Astrocyte (in vitro differentiated cells and primary cell): ENCODE measurements at regions not wholly inside any gene's neighbourhood (a gene's known extent, or its start where the extent isn't known, plus 50 kb on each side); places are given as distances from the start of the nearest gene placed in this dataset.
"Not testable (repeated sequence)": the region's sequence is repeated elsewhere in the genome, so short reads cannot be mapped to it uniquely, and the experiment has no call there.

ENCODE experiments used
- DNase-seq: peaks from one replicate; pipeline ENCODE4 v3.0.0-alpha.2; 2010; ENCODE audit warnings: low read depth
- FAIRE-seq: peaks from 2 replicates; lab custom pipeline; 2011; peaks lifted over from hg19 to GRCh38; lab: Jason Lieb, UNC
- H2AFZ ChIP-seq: 2 replicates; pipeline ENCODE4 v1.6.0; 2012; ENCODE audit warnings: low read depth, low read length, inconsistent platforms
- H3K27ac ChIP-seq: 2 replicates; pipeline ENCODE4 v1.5.1; 2011; ENCODE audit warnings: low read depth, low read length, inconsistent platforms
- H3K27me3 ChIP-seq: 2 replicates; pipeline ENCODE4 v1.6.0; 2011; ENCODE audit warnings: low read length, inconsistent platforms; ENCODE audit not compliant: insufficient read depth
- H3K36me3 ChIP-seq: 2 replicates; pipeline ENCODE4 v1.5.1; 2011; ENCODE audit warnings: low read length, inconsistent platforms; ENCODE audit not compliant: insufficient read depth
- H3K4me1 ChIP-seq: 2 replicates; pipeline ENCODE4 v1.5.1; 2011; ENCODE audit warnings: low read length, inconsistent platforms; ENCODE audit not compliant: insufficient read depth
- H3K4me2 ChIP-seq: 2 replicates; pipeline ENCODE4 v1.6.0; 2012; ENCODE audit warnings: low read length, inconsistent platforms
- H3K4me3 ChIP-seq: 2 replicates; pipeline ENCODE4 v1.5.1; 2011; ENCODE audit warnings: low read depth, mild to moderate bottlenecking, low read length, inconsistent platforms; ENCODE audit not compliant: insufficient read depth
- H3K79me2 ChIP-seq: 2 replicates; pipeline ENCODE4 v1.6.0; 2012; ENCODE audit warnings: mild to moderate bottlenecking, low read length, inconsistent platforms; ENCODE audit not compliant: insufficient read depth
- H3K9ac ChIP-seq: 2 replicates; pipeline ENCODE4 v1.6.0; 2012; ENCODE audit warnings: mild to moderate bottlenecking, low read length, inconsistent platforms
- H3K9me3 ChIP-seq: 2 replicates; pipeline ENCODE4 v1.5.1; 2012; ENCODE audit warnings: low read depth, mild to moderate bottlenecking, low read length, inconsistent platforms; ENCODE audit not compliant: insufficient read depth
- H4K20me1 ChIP-seq: 2 replicates; pipeline ENCODE4 v1.6.0; 2012; ENCODE audit warnings: low read length, inconsistent platforms; ENCODE audit not compliant: insufficient read depth
- H3K27ac Mint-ChIP-seq: one replicate; pipeline ENCODE4 v1.8.0; 2021; ENCODE audit warnings: mild to moderate bottlenecking, mixed read lengths; ENCODE audit not compliant: unreplicated experiment
- H3K27me3 Mint-ChIP-seq: one replicate; pipeline ENCODE4 v1.8.0; 2021; ENCODE audit warnings: low read depth, mixed read lengths; ENCODE audit not compliant: unreplicated experiment
- H3K36me3 Mint-ChIP-seq: one replicate; pipeline ENCODE4 v1.8.0; 2021; ENCODE audit warnings: low read depth, mixed read lengths; ENCODE audit not compliant: unreplicated experiment
- H3K4me1 Mint-ChIP-seq: one replicate; pipeline ENCODE4 v1.8.0; 2021; ENCODE audit warnings: low read depth, mixed read lengths; ENCODE audit not compliant: unreplicated experiment
- H3K4me3 Mint-ChIP-seq: one replicate; pipeline ENCODE4 v1.8.0; 2021; ENCODE audit warnings: mild to moderate bottlenecking, moderate library complexity, mixed read lengths; ENCODE audit not compliant: unreplicated experiment
- H3K9me3 Mint-ChIP-seq: one replicate; pipeline ENCODE4 v1.8.0; 2021; ENCODE audit warnings: mild to moderate bottlenecking, mixed read lengths; ENCODE audit not compliant: unreplicated experiment
- CTCF ChIP-seq: IDR thresholded peaks from 2 replicates; pipeline ENCODE4 v1.5.1; 2011; ENCODE audit warnings: low read depth, mild to moderate bottlenecking, inconsistent platforms, low read length, moderate library complexity; ENCODE audit not compliant: insufficient read depth
- EZH2 ChIP-seq: IDR thresholded peaks from 2 replicates; pipeline ENCODE4 v1.6.1; 2012; ENCODE audit warnings: mild to moderate bottlenecking, low read length, inconsistent platforms; ENCODE audit not compliant: insufficient read depth

- H3K4me1 Mint-ChIP-seq, result peaks cover 4% of the 10 kb centered on the region
- no peak overlapping the region for H3K9ac ChIP-seq
- H3K36me3 ChIP-seq, result no peaks in the 10 kb centered on the region
- TF ChIP-seq EZH2, result no peak
- TF ChIP-seq CTCF, result no peak
- H3K27ac ChIP-seq, result no peak overlapping the region
- no peaks in the 10 kb centered on the region for H3K36me3 Mint-ChIP-seq
- no peaks in the 10 kb centered on the region for H3K79me2 ChIP-seq
- H3K4me1 ChIP-seq, result no peaks in the 10 kb centered on the region
- H3K9me3 ChIP-seq, result no peaks in the 10 kb centered on the region
- H2AFZ ChIP-seq, result no peak overlapping the region
- H3K4me3 ChIP-seq, result no peak overlapping the region
- H3K9me3 Mint-ChIP-seq, result no peaks in the 10 kb centered on the region
- no peak overlapping the region for H3K4me2 ChIP-seq
- no peak for FAIRE-seq
- no peak for DNase-seq
- H3K27me3 Mint-ChIP-seq, result peaks cover 42% of the 10 kb centered on the region
- no peak overlapping the region for H3K4me3 Mint-ChIP-seq
- H3K27me3 ChIP-seq, result peaks cover 15% of the 10 kb centered on the region
- no peak overlapping the region for H3K27ac Mint-ChIP-seq
- H4K20me1 ChIP-seq, result no peaks in the 10 kb centered on the region
These were observed 76.0 kb downstream of the GADD45G start for GRCh38 chr9:89680547-89681467.

- not testable (repeated sequence) for H2AFZ ChIP-seq, FAIRE-seq
These were observed 76.7 kb downstream of the GADD45G start for GRCh38 chr9:89681468-89681859.

GRCh38 chr9:89683626-89684025 lies 78.8 kb downstream of the GADD45G start:
- Histone ChIP-seq H3K4me2 (no peak overlapping the region), H3K27ac (no peak overlapping the region), H2AFZ (no peak overlapping the region), H3K27me3 (peaks cover 2% of the 10 kb centered on the region), H3K4me1 (no peaks in the 10 kb centered on the region), H3K36me3 (no peaks in the 10 kb centered on the region), H3K9me3 (no peaks in the 10 kb centered on the region), H4K20me1 (no peaks in the 10 kb centered on the region), H3K79me2 (no peaks in the 10 kb centered on the region), H3K9ac (no peak overlapping the region), H3K4me3 (no peak overlapping the region)
- H3K36me3 Mint-ChIP-seq, result no peaks in the 10 kb centered on the region
- H3K27ac Mint-ChIP-seq, result no peak overlapping the region
- no peaks in the 10 kb centered on the region for H3K9me3 Mint-ChIP-seq
- no peak for FAIRE-seq
- TF ChIP-seq CTCF (no peak), EZH2 (no peak)
- peaks cover 33% of the 10 kb centered on the region for H3K27me3 Mint-ChIP-seq
- DNase-seq, result no peak
- no peak overlapping the region for H3K4me3 Mint-ChIP-seq
- H3K4me1 Mint-ChIP-seq, result peaks cover 7% of the 10 kb centered on the region

More at GRCh38 chr9:89681468-89681859, 76.7 kb downstream of the GADD45G start:
- not testable (repeated sequence) for H3K4me2 ChIP-seq, H3K79me2 ChIP-seq, H3K27me3 ChIP-seq, H4K20me1 ChIP-seq, H3K4me3 Mint-ChIP-seq, H3K4me1 ChIP-seq, H3K9me3 Mint-ChIP-seq, H3K27ac ChIP-seq, H3K9me3 ChIP-seq, H3K36me3 ChIP-seq, H3K27ac Mint-ChIP-seq, H3K36me3 Mint-ChIP-seq, DNase-seq, H3K9ac ChIP-seq, H3K4me3 ChIP-seq
- Mint-ChIP-seq H3K4me1 (peaks cover 11% of the 10 kb centered on the region), H3K27me3 (peaks cover 46% of the 10 kb centered on the region)
